ENCODE measurements at regions not wholly inside any gene's neighbourhood (a gene's known extent, or its start where the extent isn't known, plus 50 kb on each side); places are given as distances from the start of the nearest gene placed in this dataset.
A peak's percentile ranks its signal among the peaks of the same experiment; 100 is the strongest.

DNA sequence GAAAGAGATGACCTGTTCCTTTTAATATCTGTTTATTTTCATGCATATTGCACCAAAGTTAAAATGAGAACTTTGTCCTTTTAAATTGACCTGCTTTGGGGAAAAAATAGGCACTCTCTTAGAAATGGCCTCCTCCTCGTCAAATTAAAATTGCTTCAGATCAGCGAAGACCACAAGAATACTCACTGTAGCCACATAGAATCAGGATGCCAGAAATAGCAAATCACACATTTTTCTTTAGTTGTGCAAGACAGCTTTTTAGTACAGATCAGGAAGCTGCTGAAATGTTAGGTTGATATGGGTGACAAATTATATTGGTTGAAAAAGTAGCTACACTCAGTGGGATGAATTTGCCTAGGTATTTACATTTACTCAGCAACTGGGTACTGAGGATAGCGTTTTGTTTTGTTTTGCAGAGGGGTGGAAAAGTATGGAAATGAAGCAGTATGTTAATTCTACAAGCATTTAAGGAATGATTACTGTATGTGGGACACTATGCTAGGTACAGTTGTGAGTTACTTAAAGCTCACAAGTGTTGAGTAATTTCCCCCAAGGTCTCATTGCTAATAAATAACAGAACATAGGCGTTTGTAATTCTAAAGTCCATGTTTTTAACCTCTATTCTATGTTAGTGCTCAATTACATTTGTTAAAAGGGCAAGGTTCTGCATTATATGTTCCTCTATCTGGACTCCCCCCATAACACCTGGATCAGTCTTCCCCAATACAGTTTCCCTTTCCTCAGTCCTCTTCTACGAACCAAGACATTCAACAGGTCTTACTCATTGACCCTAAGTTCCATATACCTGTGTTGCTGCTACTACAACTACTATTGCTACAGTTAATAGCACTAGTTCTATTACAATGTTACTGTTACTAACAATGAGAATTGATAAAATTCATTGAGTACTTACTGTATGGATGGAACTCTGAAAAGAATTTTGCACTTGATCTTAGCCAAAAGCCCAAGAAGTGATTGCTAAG, 99.4 kb upstream of the S1PR1 start:
- no peaks in the 10 kb centered on the region for H3K36me3 ChIP-seq (ENCODE audit: control insufficient read depth, insufficient read depth, low read length)
- H3K27me3 Mint-ChIP-seq (ENCODE audit: low read depth in 2 of 2): no peaks in the 10 kb centered on the region
- intact Hi-C loops (cut with micrococcal nuclease): loop anchor here (2.0 to 10.0 kb wide), 4 partner anchors 15 to 197 kb away; no protein-coding TSS in a partner anchor
- DNase-seq (peak in 1 of 2 donors; percentile 50), ATAC-seq (peak; percentile 78 to 85 (median 80))
- H3K4me3 Mint-ChIP-seq: peak overlapping the region; percentile 80
- no peaks in the 10 kb centered on the region for H3K27me3 ChIP-seq (ENCODE audit: control insufficient read depth, insufficient read depth, low read length)
- H3K36me3 Mint-ChIP-seq: no peaks in the 10 kb centered on the region
- H3K9me3 Mint-ChIP-seq: no peaks in the 10 kb centered on the region
- TF ChIP-seq, protein P1, sequence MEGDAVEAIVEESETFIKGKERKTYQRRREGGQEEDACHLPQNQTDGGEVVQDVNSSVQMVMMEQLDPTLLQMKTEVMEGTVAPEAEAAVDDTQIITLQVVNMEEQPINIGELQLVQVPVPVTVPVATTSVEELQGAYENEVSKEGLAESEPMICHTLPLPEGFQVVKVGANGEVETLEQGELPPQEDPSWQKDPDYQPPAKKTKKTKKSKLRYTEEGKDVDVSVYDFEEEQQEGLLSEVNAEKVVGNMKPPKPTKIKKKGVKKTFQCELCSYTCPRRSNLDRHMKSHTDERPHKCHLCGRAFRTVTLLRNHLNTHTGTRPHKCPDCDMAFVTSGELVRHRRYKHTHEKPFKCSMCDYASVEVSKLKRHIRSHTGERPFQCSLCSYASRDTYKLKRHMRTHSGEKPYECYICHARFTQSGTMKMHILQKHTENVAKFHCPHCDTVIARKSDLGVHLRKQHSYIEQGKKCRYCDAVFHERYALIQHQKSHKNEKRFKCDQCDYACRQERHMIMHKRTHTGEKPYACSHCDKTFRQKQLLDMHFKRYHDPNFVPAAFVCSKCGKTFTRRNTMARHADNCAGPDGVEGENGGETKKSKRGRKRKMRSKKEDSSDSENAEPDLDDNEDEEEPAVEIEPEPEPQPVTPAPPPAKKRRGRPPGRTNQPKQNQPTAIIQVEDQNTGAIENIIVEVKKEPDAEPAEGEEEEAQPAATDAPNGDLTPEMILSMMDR (IDR thresholded peaks at IDR 0.05): no peak
- WGBS (ENCODE audit: insufficient coverage): 10% methylated on average over 4 of the region's 5 CpGs
- peaks cover 6% of the 10 kb centered on the region for H3K4me1 ChIP-seq (ENCODE audit: control insufficient read depth, insufficient read depth, low read length)
- H3K27ac ChIP-seq (ENCODE audit: low read length): peak overlapping the region; percentile 69
- no peaks in the 10 kb centered on the region for H3K9me3 ChIP-seq (ENCODE audit: control insufficient read depth, insufficient read depth, low read length)
- peaks cover 38 to 47% of the 10 kb centered on the region in 2 donors for H3K4me1 Mint-ChIP-seq
- H3K27ac Mint-ChIP-seq: peak overlapping the region; percentile 88 to 93
- H3K4me3 ChIP-seq (ENCODE audit: low read length): no peak overlapping the region

DNA sequence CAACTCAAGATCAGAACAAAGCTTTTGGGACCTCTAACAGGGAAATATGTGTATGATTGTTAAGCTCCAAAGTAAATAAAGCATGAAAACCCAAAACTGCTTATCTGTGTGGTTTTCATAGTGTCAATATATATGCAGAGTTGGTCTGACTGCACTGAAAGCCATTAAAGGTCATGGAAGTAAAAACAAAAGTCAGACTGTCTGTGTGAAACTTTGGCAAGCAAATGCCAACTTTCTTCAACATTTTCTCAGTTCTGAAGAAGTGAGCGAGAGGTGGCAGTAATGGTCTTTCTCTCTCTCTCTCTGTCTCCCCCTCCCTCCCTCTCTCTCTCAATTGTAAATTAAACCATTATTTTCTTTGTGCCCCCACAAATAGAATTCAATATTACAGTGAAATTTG, 100.1 kb upstream of the S1PR1 start:
- ATAC-seq: peak; percentile 63 to 70 (median 66)
- Mint-ChIP-seq H3K4me1 (peaks cover 38 to 50% of the 10 kb centered on the region in 2 donors), H3K27ac (peak overlapping the region; percentile 88 to 93), H3K36me3 (no peaks in the 10 kb centered on the region), H3K9me3 (no peaks in the 10 kb centered on the region), H3K4me3 (peak overlapping the region; percentile 80), H3K27me3 (ENCODE audit: low read depth in 2 of 2) (no peaks in the 10 kb centered on the region)
- Histone ChIP-seq H3K9me3 (ENCODE audit: control insufficient read depth, insufficient read depth, low read length) (no peaks in the 10 kb centered on the region), H3K4me1 (ENCODE audit: control insufficient read depth, insufficient read depth, low read length) (peaks cover 6% of the 10 kb centered on the region), H3K36me3 (ENCODE audit: control insufficient read depth, insufficient read depth, low read length) (no peaks in the 10 kb centered on the region), H3K4me3 (ENCODE audit: low read length) (no peak overlapping the region), H3K27me3 (ENCODE audit: control insufficient read depth, insufficient read depth, low read length) (no peaks in the 10 kb centered on the region), H3K27ac (ENCODE audit: low read length) (peak overlapping the region; percentile 69)
- intact Hi-C loops (cut with micrococcal nuclease): loop anchor here (2.0 to 10.0 kb wide), 4 partner anchors 14 to 198 kb away; no protein-coding TSS in a partner anchor
- 0% methylated on average over 1 of the region's 1 CpG for WGBS (ENCODE audit: insufficient coverage)
- TF ChIP-seq, protein P1 (IDR thresholded peaks at IDR 0.05): no peak
- DNase-seq: peak in 1 of 2 donors; percentile 74

DNA sequence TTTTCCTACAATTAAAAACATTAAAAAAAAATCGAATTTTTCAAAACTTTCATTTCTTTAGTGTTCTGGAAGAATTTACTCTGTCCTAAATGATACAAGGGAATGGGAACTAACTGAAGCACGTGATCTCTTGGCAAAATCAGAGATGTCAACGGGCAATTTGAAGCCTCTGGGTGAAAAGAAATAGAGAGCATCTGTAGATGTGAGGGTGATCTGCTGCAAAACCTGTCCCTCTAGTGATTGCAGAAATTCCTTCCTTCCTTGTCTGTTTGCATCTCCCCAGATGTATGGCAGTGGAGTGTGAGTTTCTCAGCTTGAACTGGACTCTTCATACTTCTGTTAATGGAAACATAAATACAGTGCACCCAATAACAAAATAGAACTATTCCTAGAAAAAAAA, 100.5 kb upstream of the S1PR1 start:
- no peak for DNase-seq
- peak overlapping the region; percentile 49 for H3K4me3 Mint-ChIP-seq
- H3K27me3 Mint-ChIP-seq (ENCODE audit: low read depth in 2 of 2): peaks cover 3 to 4% of the 10 kb centered on the region in 2 donors
- intact Hi-C loops (cut with micrococcal nuclease): loop anchor here (2.0 to 10.0 kb wide), 4 partner anchors 13 to 199 kb away; no protein-coding TSS in a partner anchor
- H3K27ac ChIP-seq (ENCODE audit: low read length): peak overlapping the region; percentile 69
- H3K4me1 Mint-ChIP-seq: peaks cover 39 to 54% of the 10 kb centered on the region in 2 donors
- no peaks in the 10 kb centered on the region for H3K9me3 ChIP-seq (ENCODE audit: control insufficient read depth, insufficient read depth, low read length)
- no peaks in the 10 kb centered on the region for H3K27me3 ChIP-seq (ENCODE audit: control insufficient read depth, insufficient read depth, low read length)
- no peaks in the 10 kb centered on the region for H3K36me3 ChIP-seq (ENCODE audit: control insufficient read depth, insufficient read depth, low read length)
- 58% methylated on average over 2 of the region's 3 CpGs for WGBS (ENCODE audit: insufficient coverage)
- no peak for ATAC-seq
- TF ChIP-seq, protein P1 (IDR thresholded peaks at IDR 0.05): no peak
- no peaks in the 10 kb centered on the region for H3K9me3 Mint-ChIP-seq
- H3K4me1 ChIP-seq (ENCODE audit: control insufficient read depth, insufficient read depth, low read length): peaks cover 6% of the 10 kb centered on the region
- H3K27ac Mint-ChIP-seq: peak overlapping the region; percentile 88 to 93
- H3K4me3 ChIP-seq (ENCODE audit: low read length): no peak overlapping the region
- H3K36me3 Mint-ChIP-seq: no peaks in the 10 kb centered on the region

All from natural killer cell (primary cell).